IMR-90 (cell line): ENCODE measurements at regions not wholly inside any gene's neighbourhood (a gene's known extent, or its start where the extent isn't known, plus 50 kb on each side); places are given as distances from the start of the nearest gene placed in this dataset.

Source experiments
- ATAC-seq: fragments of 200-7000 bp; cut with Tn5 transposase; 2 replicates; pipeline ENCODE4 v1.9.1; 2020; ENCODE audit warnings: low read depth, mild to moderate bottlenecking, moderate library complexity
- BruUV-seq: library from RNA; stranded (reverse); fragments of 400-500 nt; replicated peaks from 2 replicates; lab custom pipeline; 2021; lab: Mats Ljungman, UMichigan
- CTCF ChIA-PET: fragments of 300-600 bp; formaldehyde crosslinking; extraction: SDS; loops from one replicate; lab custom pipeline; 2021; ENCODE audit warnings: antibody characterized with exemption; lab: Yijun Ruan, JAX
- POLR2A ChIA-PET: fragments of 300-600 bp; sonication (Branson Sonifier 250); formaldehyde crosslinking; loops from one replicate; lab custom pipeline; 2022; ENCODE audit warnings: antibody characterized with exemption; ENCODE audit not compliant: unreplicated experiment; lab: Charles Lee
- DNase-seq: peaks from one replicate; pipeline ENCODE4 v3.0.0; 2013
- H2AFZ ChIP-seq: replicated peaks from 2 replicates; pipeline ENCODE3; 2013; ENCODE audit warnings: low read length, mild to moderate bottlenecking; ENCODE audit not compliant: poor library complexity
- H2AK5ac ChIP-seq: 2 replicates; pipeline ENCODE4 v1.6.1; 2013; ENCODE audit warnings: low read depth, low read length, inconsistent platforms
- H2AK9ac ChIP-seq: replicated peaks from 2 replicates; pipeline ENCODE3; 2013; ENCODE audit warnings: mild to moderate bottlenecking, low read depth, low read length, moderate library complexity; ENCODE audit not compliant: poor library complexity
- H2BK120ac ChIP-seq: 2 replicates; pipeline ENCODE4 v1.6.1; 2013; ENCODE audit warnings: low read depth, low read length, inconsistent platforms
- H2BK15ac ChIP-seq: 3 replicates; pipeline ENCODE4 v1.6.1; 2013; ENCODE audit warnings: low read depth, low read length, inconsistent platforms
- H2BK20ac ChIP-seq: 2 replicates; pipeline ENCODE4 v1.6.1; 2013; ENCODE audit warnings: low read depth, mild to moderate bottlenecking, inconsistent platforms, low read length, moderate library complexity
- H2BK5ac ChIP-seq: 2 replicates; pipeline ENCODE4 v1.6.1; 2013; ENCODE audit warnings: mild to moderate bottlenecking, low read depth, low read length, inconsistent platforms; ENCODE audit not compliant: poor library complexity, severe bottlenecking
- H3K14ac ChIP-seq: replicated peaks from 2 replicates; pipeline ENCODE4 v1.6.1; 2013; ENCODE audit warnings: low read depth, low read length, inconsistent platforms
- H3K18ac ChIP-seq: 2 replicates; pipeline ENCODE4 v1.6.1; 2013; ENCODE audit warnings: low read depth, low read length, control low read depth
- H3K23ac ChIP-seq: 2 replicates; pipeline ENCODE4 v1.6.1; 2013; ENCODE audit warnings: low read depth, low read length, inconsistent platforms
- H3K27ac ChIP-seq: 2 replicates; pipeline ENCODE4 v1.5.1; 2013; ENCODE audit warnings: mild to moderate bottlenecking, control low read depth, low read length; ENCODE audit not compliant: insufficient read depth
- H3K27me3 ChIP-seq: 2 replicates; pipeline ENCODE4 v1.6.1; 2013; ENCODE audit warnings: low read length; ENCODE audit not compliant: control insufficient read depth, insufficient read depth
- H3K36me3 ChIP-seq: 2 replicates; pipeline ENCODE4 v1.6.1; 2013; ENCODE audit warnings: low read length, mixed read lengths; ENCODE audit not compliant: control insufficient read depth, insufficient read depth
- H3K4ac ChIP-seq: 2 replicates; pipeline ENCODE4 v1.6.1; 2013; ENCODE audit warnings: low read depth, low read length, inconsistent platforms
- H3K4me1 ChIP-seq: 2 replicates; pipeline ENCODE4 v1.6.1; 2013; ENCODE audit warnings: low read length, mixed read lengths; ENCODE audit not compliant: control insufficient read depth, insufficient read depth
- H3K4me2 ChIP-seq: 2 replicates; pipeline ENCODE4 v1.6.1; 2013; ENCODE audit warnings: low read depth, mild to moderate bottlenecking, control low read depth, low read length, moderate library complexity
- H3K4me3 ChIP-seq: 2 replicates; pipeline ENCODE4 v1.5.1; 2013; ENCODE audit warnings: low read depth, mild to moderate bottlenecking, control low read depth, low read length, moderate library complexity; ENCODE audit not compliant: insufficient read depth
- H3K56ac ChIP-seq: 2 replicates; pipeline ENCODE4 v1.6.1; 2013; ENCODE audit warnings: low read length, inconsistent platforms; ENCODE audit not compliant: insufficient read depth; ENCODE audit errors: extremely low read depth
- H3K79me1 ChIP-seq, 2 experiments: 2 replicates each; pipeline ENCODE4 v1.6.1; 2013; ENCODE audit warnings: low read length in 2 of 2, inconsistent platforms in 1 of 2, low read depth in 1 of 2
- H3K9ac ChIP-seq: 2 replicates; pipeline ENCODE4 v1.6.1; 2013; ENCODE audit warnings: low read depth, low read length, control low read depth
- H3K9me1 ChIP-seq: 2 replicates; pipeline ENCODE4 v1.6.1; 2013; ENCODE audit warnings: low read length, inconsistent platforms; ENCODE audit not compliant: insufficient read depth
- H3K9me3 ChIP-seq: 2 replicates; pipeline ENCODE4 v1.6.1; 2013; ENCODE audit warnings: low read length; ENCODE audit not compliant: control insufficient read depth, insufficient read depth
- H4K20me1 ChIP-seq: 2 replicates; pipeline ENCODE4 v1.6.1; 2013; ENCODE audit warnings: low read length, inconsistent platforms; ENCODE audit not compliant: insufficient read depth
- H4K5ac ChIP-seq: 2 replicates; pipeline ENCODE4 v1.6.1; 2013; ENCODE audit warnings: mild to moderate bottlenecking, low read depth, low read length, control low read depth
- H4K8ac ChIP-seq, 2 experiments: 2 replicates each; pipeline ENCODE4 v1.6.1; 2013; ENCODE audit warnings: low read depth in 2 of 2, low read length in 2 of 2, control low read depth in 1 of 2, inconsistent platforms in 1 of 2
- H4K91ac ChIP-seq: 2 replicates; pipeline ENCODE4 v1.6.1; 2013; ENCODE audit warnings: low read depth, low read length, inconsistent platforms; ENCODE audit not compliant: insufficient read depth
- CEBPB ChIP-seq: IDR thresholded peaks from 2 replicates; pipeline ENCODE4 v1.6.1; 2012; ENCODE audit warnings: low read depth, low read length, improper control_type of control experiment
- MAZ ChIP-seq: IDR thresholded peaks from 2 replicates; pipeline ENCODE4 v1.6.1; 2012; ENCODE audit warnings: low read depth, mild to moderate bottlenecking, low read length, improper control_type of control experiment, moderate library complexity, borderline replicate concordance
- MXI1 ChIP-seq: IDR thresholded peaks from 2 replicates; pipeline ENCODE4 v1.6.1; 2012; ENCODE audit warnings: low read depth, mild to moderate bottlenecking, low read length, moderate library complexity, borderline replicate concordance
- RAD21 ChIP-seq: IDR thresholded peaks from 2 replicates; pipeline ENCODE4 v1.6.1; 2012; ENCODE audit warnings: low read length, improper control_type of control experiment
- RCOR1 ChIP-seq: IDR thresholded peaks from 2 replicates; pipeline ENCODE4 v1.6.1; 2012; ENCODE audit warnings: mild to moderate bottlenecking, low read length, improper control_type of control experiment; ENCODE audit not compliant: insufficient replicate concordance
- WGBS, 2 experiments: methylation state at CpG; one replicate each; pipeline versions ENCODE4 v1.1.5 to v1.1.7; 2013; ENCODE audit warnings: missing lambda C conversion rate in 2 of 2; ENCODE audit not compliant: insufficient read length in 1 of 2; ENCODE audit errors: extremely low coverage in 2 of 2; 5-methylcytosine and 5-hydroxymethylcytosine counted together
- dilution Hi-C: fragments of 300-500 bp; cut with HindIII; formaldehyde crosslinking; loops from one replicate; pipeline ENCODE4 v1.14.3; 2018; ENCODE audit warnings: low sequenced_read_pairs; ENCODE audit not compliant: unreplicated experiment
- in situ Hi-C: fragments of 300-500 bp; cut with MboI; formaldehyde crosslinking; loops from 3 replicates; pipeline ENCODE4 v1.14.3; 2019; ENCODE audit warnings: low sequenced_read_pairs, inconsistent platforms, mixed read lengths
- intact Hi-C: fragments of 100-400 bp; cut with micrococcal nuclease; formaldehyde crosslinking; loops from 2 replicates; pipeline ENCODE4 v1.10.0; 2022

- H2BK15ac ChIP-seq, result no peak overlapping the region
Measured at GRCh38 chr18:79582978-79583377, 96.6 kb upstream of the CTDP1 start.

More at GRCh38 chr18:79582978-79583377, 96.6 kb upstream of the CTDP1 start:
- no peak overlapping the region for H2AFZ ChIP-seq
- DNase-seq (no peak), ATAC-seq (no peak)
- H4K5ac ChIP-seq, result no peak overlapping the region
- H3K27ac ChIP-seq, result no peak overlapping the region
- ChIA-PET POLR2A (no interaction called here), CTCF (no interaction called here)
- H3K4me1 ChIP-seq, result peaks cover under 1% of the 10 kb centered on the region; the same call in 1 of the 2 replicates
- H4K20me1 ChIP-seq, result no peaks in the 10 kb centered on the region; the same call in 1 of the 2 replicates
- no peaks in the 10 kb centered on the region for H3K9me3 ChIP-seq
- H4K8ac ChIP-seq, result no peak overlapping the region
- no peak overlapping the region for H3K9ac ChIP-seq
- H3K18ac ChIP-seq, result no peak overlapping the region
- no TSS peak for BruUV-seq
- H3K56ac ChIP-seq, result no peak overlapping the region
- no peak overlapping the region for H2AK9ac ChIP-seq
- intact Hi-C loops, result no loop called here
- in situ Hi-C loops, result no loop called here
- no peak overlapping the region for H3K23ac ChIP-seq
- TF ChIP-seq MAZ, result no peak
- TF ChIP-seq MXI1, result no peak
- TF ChIP-seq CEBPB, result no peak
- no peak for TF ChIP-seq RCOR1
- no peak for TF ChIP-seq RAD21
- no peak overlapping the region for H2BK5ac ChIP-seq
- 89% methylated on average over 4 of the region's 8 CpGs; no CpG with 5 or more reads in 1 of the 2 experiments for WGBS, 2 experiments
- H3K14ac ChIP-seq, result no peak overlapping the region
- H2BK120ac ChIP-seq, result no peak overlapping the region
- dilution Hi-C loops, result no loop called here
- H3K36me3 ChIP-seq, result no peaks in the 10 kb centered on the region
- H4K91ac ChIP-seq, result no peak overlapping the region
- no peak overlapping the region for H3K4ac ChIP-seq
- H3K4me3 ChIP-seq, result no peak overlapping the region
- no peaks in the 10 kb centered on the region; the same call in 1 of the 2 replicates for H3K27me3 ChIP-seq
- no peak overlapping the region for H2BK20ac ChIP-seq
- H3K9me1 ChIP-seq, result peaks cover 6% of the 10 kb centered on the region; the same call in 1 of the 2 replicates
- H3K4me2 ChIP-seq, result no peak overlapping the region
- no peak overlapping the region for H2AK5ac ChIP-seq
- no peaks in the 10 kb centered on the region for H3K79me1 ChIP-seq
